GM18909 (cell line): ENCODE measurements at regions not wholly inside any gene's neighbourhood (a gene's known extent, or its start where the extent isn't known, plus 50 kb on each side); places are given as distances from the start of the nearest gene placed in this dataset.
"Not testable (repeated sequence)": the region's sequence is repeated elsewhere in the genome, so short reads cannot be mapped to it uniquely, and the experiment has no call there.

Experiments used
- ATAC-seq: cut with Tn5 transposase; IDR thresholded peaks from one replicate; pipeline ENCODE4 v1.9.1; 2021; ENCODE audit warnings: mild to moderate bottlenecking; ENCODE audit not compliant: unreplicated experiment, poor library complexity

DNA sequence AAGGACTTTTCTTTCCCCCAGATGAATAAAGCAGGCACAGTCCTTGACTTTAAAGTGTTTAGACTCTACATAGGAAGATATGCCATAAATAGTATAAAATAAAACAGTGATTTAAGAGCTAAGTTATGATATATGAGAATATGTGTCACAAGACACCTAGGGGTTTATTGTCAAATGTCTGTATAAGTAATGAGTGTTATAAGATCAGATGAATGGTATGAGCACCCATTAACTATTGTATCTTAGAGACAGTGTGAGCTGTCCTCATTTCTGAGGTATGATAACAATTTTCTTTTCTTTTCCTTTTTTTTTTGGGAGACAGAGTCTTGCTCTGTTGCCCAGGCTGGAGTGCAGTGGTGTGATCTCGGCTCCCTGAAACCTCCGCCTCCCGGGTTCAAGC is 365.3 kb downstream of the RND3 start:
- ATAC-seq = no peak

DNA sequence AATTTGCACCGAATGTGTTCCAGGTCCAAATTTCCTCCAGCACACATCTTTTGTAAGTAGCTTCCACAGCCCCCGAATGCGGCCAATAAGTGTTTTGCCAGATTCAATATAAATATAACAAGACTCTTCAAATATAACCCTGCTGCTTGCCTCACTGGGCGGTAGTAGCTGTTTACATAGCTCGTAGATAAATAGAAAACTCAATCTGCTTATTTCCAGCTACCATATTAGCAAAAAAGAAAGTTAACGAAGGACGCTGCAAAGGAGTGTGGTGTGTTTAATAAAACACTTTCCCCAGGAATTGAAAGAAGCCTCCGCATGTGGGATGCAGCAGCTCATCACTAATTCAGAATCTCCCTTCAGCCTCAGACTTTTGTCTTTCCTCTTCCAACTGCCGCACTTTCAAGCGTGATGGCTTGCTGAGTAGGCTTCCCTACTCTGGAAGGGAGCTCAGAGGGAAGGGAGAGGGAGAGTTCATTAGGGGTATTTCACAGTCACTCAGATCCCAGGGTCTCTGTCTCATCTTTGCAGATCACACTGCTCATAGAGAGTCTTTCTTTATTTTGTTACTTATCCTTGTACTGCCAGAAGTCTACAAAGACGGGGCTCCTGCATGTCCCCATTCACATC is 367.0 kb downstream of the RND3 start:
- ATAC-seq = no peak

DNA sequence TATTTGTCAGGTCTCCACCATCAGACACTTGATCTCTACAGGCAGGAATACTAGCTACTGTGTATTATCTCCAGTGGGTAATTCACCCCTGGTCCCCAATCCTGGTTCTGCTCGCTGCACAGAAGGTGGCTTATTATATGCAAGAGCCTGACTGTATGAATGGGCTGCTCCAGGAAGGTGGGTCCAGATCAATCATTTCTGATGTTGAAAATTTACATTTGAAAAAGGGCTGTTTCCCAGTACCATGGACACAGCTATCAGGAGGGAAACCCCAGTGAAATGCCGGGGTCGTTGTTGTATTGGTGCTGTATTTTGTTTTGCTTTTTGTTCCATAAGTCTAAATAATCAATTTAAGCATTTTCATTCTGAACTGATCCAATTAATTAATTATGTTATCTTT is 367.6 kb downstream of the RND3 start:
- ATAC-seq = no peak

DNA sequence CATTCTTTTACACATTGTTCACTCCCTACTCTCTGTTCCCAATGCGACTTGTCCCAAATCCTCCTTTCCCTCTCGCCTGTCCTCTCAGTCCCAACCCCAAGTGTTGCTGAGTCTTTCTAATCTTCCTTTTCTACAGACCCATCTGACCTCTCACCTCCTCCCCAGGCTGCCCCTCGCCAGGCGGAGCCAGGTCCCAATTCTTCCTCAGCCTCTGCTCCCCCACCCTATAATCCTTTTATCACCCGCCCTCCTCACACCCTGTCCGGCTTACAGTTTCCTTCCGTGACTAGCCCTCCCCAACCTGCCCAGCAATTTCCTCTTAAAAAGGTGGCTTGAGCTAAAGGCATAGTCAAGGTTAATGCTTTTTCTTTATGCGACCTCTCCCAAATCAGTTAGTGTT is 373.4 kb downstream of the RND3 start:
- not testable (repeated sequence) for ATAC-seq

DNA sequence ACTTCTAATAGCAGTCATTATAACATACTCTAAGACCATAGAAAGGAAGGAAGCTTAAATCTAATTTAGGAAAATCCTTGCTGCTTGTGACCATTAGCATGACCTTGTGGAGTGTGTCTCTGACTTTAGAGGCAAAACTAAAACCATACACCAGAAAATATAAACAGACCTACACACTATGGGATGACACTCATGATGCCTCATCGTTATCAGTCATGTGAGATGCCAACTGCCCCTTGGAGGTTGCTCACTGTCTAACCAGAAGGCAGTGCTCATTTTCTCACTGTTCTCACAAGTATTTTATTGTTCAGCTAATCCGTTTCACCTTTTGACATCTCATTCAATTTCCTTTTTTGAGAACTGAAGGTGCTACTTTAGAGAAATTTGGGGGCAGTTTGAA is 376.9 kb downstream of the RND3 start:
- ATAC-seq = no peak

DNA sequence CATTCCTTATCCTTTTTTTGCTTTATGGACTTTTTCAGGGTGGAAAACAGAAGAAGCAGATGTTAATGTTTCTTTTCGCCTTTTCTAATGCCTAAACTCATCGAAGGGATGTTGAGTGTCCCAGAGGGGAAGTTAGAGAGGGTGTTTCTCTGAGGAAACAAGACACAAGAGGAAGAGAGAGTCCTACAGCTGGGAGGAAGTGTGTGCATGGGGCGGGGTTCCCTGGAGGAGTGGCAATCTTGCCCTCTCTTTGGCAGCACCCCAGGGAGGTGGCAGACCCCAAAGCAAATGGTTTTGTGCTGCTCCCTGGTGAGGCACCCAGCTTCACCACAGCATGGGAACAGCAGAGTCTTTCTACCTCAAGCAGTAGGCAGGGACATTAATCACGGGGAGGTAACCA is 377.6 kb downstream of the RND3 start:
- no peak for ATAC-seq

DNA sequence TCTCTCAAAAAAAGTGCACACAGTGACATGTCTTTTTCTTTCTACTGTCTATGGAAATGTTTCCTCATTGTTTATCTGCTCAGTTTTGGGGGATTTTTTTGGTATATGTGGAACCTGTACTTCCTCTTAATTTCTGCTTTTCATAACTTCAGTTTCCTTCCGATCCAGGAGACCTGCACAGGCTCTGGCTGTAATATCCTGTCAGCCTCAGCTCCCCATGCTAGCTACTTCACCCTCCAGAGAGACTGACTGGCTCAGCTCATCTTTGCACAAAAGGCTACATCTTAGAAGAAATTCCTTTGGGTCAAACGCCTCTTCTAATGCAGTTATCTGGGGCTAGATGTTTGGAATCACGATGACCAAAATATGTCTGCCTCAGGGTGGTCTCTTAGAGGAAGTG is 378.4 kb downstream of the RND3 start:
- ATAC-seq = no peak

DNA sequence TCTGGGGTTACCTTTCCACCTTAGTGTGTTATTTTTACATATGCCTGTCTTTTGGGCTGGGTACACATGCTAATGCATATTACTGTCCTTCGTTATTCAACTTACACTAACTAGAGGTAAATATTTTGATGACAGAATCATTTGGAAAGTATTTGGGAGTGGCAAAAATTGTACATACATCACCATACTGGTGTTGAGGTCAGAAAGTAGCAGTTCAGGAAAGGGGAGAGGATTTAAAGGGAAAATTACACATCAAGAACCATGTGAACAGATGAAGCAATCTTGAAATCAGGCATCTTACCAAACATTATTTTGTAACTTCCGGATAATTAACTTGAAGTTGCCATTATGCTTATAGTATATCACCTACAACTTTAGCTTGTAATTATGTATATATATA is 379.7 kb downstream of the RND3 start:
- no peak for ATAC-seq

DNA sequence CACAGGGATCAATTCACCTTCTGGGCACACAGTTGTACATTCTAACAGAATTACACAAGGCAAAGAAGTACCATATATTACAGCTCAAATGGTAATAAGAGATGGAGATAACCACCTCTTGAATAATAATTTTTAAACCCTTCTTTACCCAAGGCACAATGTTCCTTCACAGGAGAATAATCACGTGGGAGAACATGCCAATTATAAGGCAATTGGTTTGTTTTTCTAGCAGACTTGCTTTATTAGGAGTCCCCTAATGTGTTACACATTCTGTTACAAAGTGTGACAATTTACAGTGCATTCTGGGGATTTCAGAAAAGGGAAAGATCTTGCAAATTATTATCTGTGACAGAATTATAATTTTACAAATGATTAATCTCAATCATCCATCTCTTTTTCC is 380.3 kb downstream of the RND3 start:
- ATAC-seq = no peak

DNA sequence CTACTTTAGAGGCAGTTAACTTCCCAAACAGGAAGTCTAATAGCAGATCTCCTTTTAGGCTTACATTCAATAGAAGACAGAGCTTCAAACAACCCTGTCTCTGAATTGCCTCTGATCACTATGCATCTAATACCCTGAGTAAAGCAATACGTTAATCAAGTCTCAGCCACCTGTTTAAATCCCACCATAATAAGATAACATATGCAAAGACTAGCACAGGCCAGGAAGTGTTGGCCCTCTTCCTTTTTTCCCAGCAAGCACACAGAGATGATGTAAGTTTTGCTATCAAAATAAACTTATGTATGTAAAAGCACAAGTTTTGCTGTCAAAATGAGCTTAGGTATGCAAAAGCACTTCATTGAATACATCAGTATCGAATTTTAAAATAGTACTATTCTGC is 385.5 kb downstream of the RND3 start:
- no peak for ATAC-seq

DNA sequence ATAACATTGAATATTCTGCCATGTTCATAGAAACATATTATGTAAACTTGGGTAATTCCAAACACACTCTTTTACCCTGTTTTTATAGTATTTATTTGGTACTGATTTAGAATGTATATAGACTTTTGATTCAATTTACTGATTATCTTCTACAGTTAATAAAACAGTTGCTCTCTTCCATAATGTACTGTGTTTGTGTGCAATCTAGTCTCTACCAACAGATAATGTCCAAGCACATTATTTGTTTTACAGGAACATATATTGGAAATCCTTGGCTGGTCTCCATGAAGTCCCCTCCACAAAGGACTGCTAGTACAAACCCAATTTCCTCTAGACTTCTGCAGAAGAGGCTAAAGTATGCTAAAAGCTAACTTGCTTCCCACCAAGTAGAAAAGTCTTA is 386.6 kb downstream of the RND3 start:
- no peak for ATAC-seq

DNA sequence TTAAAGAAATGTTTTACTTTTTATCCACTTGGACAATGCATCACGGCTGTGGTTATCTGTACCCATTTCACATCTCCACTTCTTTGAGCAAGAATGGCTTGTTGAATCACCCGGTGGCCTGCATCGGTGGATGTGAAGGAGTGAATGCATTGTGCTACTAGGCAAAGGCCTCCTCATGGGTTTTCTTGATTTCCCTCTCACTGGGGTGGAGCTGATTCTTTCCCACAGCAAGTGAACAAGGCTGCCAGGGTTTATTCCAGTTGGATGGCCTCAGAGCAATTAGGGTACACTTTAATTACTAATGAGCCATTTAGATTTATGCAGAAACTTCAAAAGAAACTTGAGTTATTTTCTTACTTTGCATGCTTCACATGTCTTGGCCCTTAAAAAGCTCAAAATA is 387.1 kb downstream of the RND3 start:
- no peak for ATAC-seq

DNA sequence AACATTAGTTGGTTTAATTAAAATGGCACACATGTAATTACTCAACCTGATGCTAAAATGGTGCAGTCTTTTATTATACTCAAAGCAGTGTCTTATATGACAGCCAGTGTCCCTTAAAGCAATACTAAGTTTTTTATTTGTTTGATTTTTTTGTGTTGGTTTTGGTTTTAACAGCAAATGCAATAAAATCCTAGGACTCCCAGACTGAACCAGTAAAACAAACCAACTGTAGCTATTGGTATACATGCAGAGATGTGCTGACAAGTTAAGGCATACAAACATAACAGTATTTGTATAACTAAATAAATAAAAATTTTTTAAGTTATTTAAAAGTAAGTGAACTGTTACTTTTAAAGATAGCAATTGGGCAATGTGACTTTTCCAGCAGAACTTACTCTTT is 387.7 kb downstream of the RND3 start:
- no peak for ATAC-seq

DNA sequence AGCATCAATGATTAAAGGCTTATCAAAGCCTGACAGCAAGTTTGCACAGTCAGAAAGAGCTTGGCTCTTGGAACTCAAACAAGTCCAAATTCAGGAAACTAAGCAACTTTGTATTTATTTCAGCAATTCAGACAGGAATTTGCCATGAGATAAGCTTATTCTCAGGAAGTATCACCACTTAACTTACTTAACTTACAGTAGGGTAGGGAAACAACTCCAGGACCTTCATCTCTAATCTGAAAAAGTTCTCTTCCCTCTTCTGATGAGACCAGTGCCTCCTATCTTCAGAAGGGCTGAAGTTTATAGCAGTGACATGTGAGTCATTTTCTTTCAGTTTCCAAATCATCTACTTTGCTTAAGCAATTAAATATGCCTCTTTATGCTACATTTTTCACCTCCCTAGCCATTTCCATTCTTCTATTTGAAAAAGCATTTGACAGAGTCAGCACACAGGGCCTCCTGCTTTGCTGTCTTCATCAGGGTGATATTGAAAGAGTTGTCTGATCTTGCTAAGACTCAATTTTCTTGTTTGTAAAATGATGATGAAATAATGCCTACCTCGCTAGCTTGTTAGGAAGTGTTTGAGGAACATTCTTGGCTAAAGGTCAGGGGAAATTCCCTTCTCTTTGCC is 389.5 kb downstream of the RND3 start:
- ATAC-seq = no peak

DNA sequence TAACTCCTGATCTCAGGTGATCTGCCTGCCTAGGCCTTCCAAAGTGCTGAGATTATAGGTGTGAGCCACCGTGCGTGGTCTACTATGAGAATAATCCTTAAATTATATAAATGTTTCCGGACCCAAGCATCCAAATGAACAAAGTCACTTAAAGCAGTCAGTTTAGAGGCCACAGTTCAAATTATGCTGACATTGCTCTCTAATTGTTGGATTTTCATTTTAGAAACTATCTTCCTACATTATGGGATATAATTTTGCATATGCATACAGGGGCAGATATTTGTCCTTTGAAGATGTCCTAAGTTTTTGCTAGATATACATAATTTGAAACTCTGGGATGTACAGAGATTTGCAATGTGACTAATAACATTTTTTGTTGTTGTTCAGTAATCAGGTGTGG is 390.1 kb downstream of the RND3 start:
- no peak for ATAC-seq

DNA sequence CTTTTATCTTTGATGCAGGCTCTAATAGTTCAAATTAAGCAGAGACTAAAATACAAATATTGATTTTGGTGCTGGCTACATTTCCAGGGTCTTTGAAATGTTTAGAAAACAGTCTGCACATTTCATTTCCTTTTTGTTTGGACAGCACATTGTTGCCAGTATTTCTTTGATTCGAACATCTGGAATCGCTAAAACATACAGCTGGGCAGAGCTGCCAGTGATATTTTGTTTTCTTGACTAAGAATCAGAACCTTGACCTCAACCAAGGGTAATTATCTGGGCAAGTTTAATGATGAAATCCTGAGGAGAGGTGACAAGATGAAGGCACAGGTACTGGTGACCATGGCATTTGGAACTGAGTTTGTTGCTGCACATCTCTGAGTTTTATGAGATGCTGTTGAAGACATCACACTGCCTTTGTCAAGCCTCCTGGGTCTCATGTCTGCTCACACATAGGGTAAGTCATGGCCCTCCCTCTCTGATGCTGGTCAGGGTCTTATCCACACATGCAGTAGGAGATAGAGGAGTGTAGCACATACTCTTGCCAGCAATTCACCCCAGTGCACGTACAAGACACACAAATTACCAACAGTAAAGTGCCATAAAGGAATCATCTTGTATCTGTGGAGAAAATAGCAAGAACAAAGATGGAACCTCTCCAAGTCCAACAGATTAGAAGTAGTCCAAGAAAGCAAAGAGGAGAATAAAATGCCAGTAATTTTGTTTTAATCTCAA is 391.9 kb downstream of the RND3 start:
- ATAC-seq = no peak

DNA sequence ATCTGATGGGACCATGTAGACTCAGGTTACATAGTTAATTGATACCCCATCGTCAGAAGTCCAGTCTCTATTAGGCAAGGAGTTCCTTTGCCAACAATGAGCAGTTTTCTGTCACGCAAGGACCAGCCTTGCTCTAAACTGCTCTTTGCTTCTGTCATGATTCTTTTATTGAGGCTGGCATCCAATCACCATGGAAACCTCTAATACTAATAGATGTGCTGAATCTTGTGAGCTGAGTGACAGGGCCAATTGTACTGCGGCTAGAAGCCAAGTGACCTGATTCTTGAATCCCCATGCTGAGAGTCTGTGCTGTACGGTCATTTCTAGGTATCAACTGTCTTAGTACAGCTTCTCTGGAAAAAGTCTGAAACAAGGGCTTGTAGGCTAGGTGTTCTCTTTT is 395.6 kb downstream of the RND3 start:
- no peak for ATAC-seq

DNA sequence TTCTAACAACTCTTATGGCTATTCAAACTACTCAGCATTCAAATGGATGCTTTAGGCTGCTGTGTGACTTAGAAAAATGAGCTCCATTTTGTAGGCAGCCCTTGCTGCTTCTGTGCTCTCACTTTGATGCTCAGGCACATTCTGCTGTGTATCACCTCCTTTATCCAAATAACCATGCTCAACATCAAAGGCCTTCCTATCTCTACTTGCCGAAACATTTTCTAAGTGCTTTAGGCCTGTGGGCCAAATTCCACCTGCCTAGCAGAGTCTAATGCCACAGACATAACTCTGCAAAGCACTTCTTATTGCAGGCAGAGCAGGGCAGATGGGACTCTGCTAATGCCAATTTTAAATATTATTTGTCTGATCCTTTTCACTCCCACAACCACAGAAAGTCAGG is 397.4 kb downstream of the RND3 start:
- ATAC-seq = no peak

DNA sequence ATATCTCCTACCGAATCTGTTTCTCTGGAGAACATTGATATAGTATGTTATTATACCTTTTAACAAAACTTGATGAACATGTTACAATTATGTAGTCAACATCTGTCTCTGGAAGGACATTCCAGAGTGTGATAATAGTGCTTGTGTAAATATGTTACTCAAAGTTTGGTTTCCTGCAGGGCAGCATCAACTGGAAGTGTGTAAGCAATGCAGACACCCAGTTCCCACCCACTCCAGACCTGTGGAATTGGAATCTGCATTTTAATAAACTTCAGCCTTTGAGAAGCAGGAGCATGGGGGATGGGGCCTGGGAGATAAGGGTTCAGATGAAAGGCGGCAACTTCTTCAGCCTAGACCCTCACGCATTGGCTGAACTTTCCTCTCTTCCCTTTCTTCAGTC is 398.9 kb downstream of the RND3 start:
- ATAC-seq = no peak

DNA sequence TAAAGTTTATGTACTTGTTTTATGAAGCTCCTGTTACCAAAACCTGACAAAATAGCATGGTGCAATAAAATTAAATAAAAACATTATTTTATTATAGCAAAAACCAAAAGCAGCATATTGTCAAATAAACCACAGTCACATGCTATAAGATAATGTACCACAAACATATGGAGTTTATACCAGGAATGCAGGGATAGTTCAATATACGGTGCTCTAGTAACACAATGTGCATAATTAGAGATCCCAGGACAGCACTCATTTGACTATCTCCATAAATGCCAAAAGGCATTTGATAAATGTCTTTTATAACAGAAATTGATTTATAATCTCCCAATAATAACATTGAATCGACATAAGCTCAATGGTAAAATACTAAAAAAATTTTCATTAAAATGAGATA is 402.0 kb downstream of the RND3 start:
- no peak for ATAC-seq

DNA sequence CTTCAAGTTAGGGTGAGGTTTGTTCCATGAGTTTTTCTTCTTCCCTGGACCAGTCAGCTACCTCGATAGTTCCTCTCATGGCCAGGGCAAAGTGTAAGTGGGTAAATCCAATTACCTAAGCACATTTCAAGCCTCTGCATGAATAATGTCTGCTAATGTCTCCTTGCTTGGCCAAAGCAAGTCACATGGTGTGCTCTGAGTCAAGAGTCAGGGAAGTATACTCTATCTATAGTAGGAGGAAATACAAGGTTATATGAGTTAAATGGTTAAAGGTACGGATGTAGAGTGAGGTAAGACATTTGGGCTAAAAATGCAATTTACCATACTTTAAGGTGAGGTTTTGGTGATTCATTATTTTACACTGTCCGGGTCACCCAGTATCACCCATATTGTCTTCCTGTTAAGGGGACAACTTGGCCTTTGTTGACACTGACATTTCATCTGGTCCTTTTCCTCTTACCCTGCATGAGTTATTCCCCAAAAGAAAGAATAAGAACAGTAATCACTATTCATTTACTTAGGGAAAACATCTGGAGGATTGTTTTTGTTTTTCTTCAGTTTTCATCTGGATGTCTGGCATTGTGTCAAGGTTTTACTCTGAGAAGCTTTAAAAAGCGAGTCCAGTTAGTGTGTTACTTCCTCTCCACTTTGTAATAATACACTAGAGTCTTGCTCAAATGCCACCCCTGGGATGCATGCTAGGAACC is 405.5 kb downstream of the RND3 start:
- ATAC-seq = no peak
